BE2C (cell line): ENCODE measurements at regions not wholly inside any gene's neighbourhood (a gene's known extent, or its start where the extent isn't known, plus 50 kb on each side); places are given as distances from the start of the nearest gene placed in this dataset.
"Not testable (repeated sequence)": the region's sequence is repeated elsewhere in the genome, so short reads cannot be mapped to it uniquely, and the experiment has no call there.

Experiments
- DNase-seq: peaks from one replicate; pipeline ENCODE4 v3.0.0-alpha.2; 2020
- H3K27me3 ChIP-seq: fragments of 250-450 bp; sonication (Bioruptor Pico); 2 replicates; pipeline ENCODE4 v1.5.1; 2020; ENCODE audit warnings: mild to moderate bottlenecking
- H3K36me3 ChIP-seq: fragments of 250-450 bp; sonication (Bioruptor Pico); 2 replicates; pipeline ENCODE4 v1.5.1; 2020; ENCODE audit warnings: mild to moderate bottlenecking
- H3K4me1 ChIP-seq: fragments of 250-450 bp; sonication (Bioruptor Pico); 2 replicates; pipeline ENCODE4 v1.5.1; 2020
- H3K4me3 ChIP-seq: 2 replicates; pipeline ENCODE4 v1.5.1; 2011; ENCODE audit warnings: low read depth, low read length
- H3K9me3 ChIP-seq: fragments of 250-450 bp; sonication (Bioruptor Pico); 2 replicates; pipeline ENCODE4 v1.5.1; 2020
- CTCF ChIP-seq: IDR thresholded peaks from 2 replicates; pipeline ENCODE4 v1.5.1; 2012; ENCODE audit warnings: mild to moderate bottlenecking, low read depth, low read length

DNA sequence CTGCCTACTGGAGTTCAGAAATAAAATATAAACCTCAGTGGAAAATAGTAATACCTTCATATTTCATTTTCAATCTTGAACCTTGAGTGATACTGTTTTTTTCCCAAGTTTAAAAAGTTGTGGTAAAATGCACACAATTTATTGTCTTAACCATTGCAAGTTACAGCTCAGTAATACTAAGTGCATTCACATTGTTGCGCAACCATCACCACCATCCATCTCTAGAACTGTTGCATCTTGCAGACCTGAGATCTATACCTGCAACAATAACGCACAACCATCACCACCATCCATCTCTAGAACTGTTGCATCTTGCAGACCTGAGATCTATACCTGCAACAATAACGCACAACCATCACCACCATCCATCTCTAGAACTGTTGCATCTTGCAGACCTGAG lies 162.6 kb upstream of the PLGLB1 start:
- H3K27me3 ChIP-seq, H3K4me3 ChIP-seq, DNase-seq, H3K36me3 ChIP-seq, H3K9me3 ChIP-seq, H3K4me1 ChIP-seq: not testable (repeated sequence)

GRCh38 chr2:87189214-87189613 lies 167.6 kb upstream of the PLGLB1 start:
- H3K36me3 ChIP-seq, DNase-seq, H3K27me3 ChIP-seq, H3K4me1 ChIP-seq, H3K9me3 ChIP-seq, H3K4me3 ChIP-seq: not testable (repeated sequence)

DNA sequence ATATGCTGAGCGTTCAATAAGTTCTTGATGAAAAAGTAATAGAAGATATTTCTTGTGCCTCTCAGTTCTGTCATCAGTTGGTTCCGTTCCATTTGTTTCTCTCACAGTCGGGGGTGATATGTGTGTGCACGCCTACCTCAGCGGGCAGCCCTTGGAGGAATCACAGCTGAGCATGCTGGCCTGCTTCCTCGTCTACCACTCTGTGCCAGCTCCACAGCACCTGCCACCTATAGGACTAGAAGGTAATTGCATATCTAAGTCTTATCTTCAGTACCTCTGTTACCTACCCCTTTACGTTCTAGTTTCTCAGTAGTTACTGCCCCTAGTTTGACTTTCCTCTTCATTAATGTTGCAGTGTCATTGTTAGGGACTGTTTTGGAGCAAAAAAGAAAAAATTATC lies 171.7 kb upstream of the PLGLB1 start:
- not testable (repeated sequence) for H3K36me3 ChIP-seq, H3K27me3 ChIP-seq, DNase-seq, H3K4me1 ChIP-seq, H3K4me3 ChIP-seq, H3K9me3 ChIP-seq

DNA sequence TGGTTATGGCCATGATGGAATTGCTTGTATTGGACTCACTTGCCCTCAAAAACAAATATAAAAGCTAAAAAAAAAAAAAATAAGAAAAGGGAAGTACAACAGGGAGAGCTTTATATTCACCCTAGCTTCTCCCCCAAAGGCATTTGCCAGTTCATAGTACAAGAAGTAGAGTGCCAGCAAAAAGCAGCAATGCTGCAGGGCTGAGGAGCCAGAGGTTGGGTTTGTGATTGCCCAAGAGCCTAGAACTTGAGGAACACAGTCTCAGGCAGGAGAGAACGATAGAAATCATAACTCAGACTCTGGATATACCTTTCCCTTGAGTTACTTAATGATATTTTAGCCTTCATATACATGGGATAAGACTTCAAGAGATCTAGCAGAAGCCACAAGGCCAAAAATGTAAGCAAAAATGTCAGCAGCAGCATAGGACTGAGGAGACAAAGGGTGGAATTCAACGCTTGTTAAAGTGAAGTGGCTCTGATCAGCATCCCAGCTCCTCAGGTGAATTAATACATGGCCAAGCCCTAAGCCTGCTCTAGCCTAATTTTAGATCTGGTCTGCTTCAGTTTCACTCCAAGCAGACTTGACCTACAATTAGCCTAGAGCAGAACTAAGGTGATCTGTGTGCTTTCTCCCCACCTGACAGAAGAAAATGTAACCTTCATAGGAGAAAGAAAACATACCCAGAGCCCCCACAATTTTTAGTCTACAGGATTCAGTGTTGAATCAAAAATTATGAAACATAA lies 172.8 kb upstream of the PLGLB1 start:
- not testable (repeated sequence) for DNase-seq, H3K4me3 ChIP-seq, H3K9me3 ChIP-seq, H3K27me3 ChIP-seq, H3K36me3 ChIP-seq, H3K4me1 ChIP-seq

- H3K27me3 ChIP-seq, H3K4me3 ChIP-seq, H3K4me1 ChIP-seq: not testable (repeated sequence)
Measured at GRCh38 chr2:87196720-87197388, 175.2 kb upstream of the PLGLB1 start.

DNA sequence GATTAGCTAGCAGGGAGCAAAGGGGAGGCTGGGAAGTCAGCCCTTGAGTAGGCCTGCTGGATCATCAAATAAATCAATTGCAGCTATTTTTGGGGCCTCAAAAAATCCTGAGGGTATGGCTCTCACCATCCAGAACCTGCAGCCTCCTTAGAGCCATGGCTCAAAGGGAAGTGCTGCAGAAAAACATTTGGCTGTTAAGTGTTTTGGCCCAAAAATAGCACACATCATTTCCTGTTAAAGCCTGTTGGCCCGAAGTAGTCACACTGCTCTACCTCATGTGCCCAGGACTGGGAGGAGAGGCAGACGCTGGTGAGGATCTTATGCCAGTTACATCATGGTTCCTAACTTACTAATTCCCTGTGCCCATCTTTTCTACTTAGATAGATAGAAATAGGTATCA lies 176.8 kb upstream of the PLGLB1 start:
- not testable (repeated sequence) for H3K9me3 ChIP-seq, H3K4me3 ChIP-seq, H3K4me1 ChIP-seq, DNase-seq, H3K27me3 ChIP-seq, H3K36me3 ChIP-seq

More at GRCh38 chr2:87196720-87197388, 175.2 kb upstream of the PLGLB1 start:
- H3K36me3 ChIP-seq, H3K9me3 ChIP-seq, DNase-seq: not testable (repeated sequence)

DNA sequence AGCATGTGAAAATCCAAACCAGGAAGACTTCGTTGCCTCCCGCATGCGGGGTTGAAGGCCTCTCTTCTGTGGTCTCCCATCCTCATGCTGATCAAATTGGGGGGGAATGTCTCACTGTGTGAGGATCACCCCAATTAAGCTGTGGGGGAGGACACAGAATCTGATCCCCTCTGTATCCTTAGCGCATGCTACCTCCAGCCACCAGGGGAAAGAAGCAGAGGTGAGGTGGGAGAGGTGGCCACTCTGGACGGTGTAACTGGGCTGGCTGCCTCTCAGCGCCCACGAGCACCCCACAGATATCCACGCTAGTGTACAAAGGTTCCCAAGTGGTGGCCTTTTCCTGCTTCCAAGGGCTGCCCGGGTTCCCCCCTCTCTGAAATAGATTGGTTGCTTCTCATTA lies 177.6 kb upstream of the PLGLB1 start:
- not testable (repeated sequence) for H3K27me3 ChIP-seq, DNase-seq, H3K4me3 ChIP-seq, H3K4me1 ChIP-seq, H3K36me3 ChIP-seq, H3K9me3 ChIP-seq

- H3K4me1 ChIP-seq, H3K4me3 ChIP-seq, DNase-seq, H3K27me3 ChIP-seq, H3K9me3 ChIP-seq, H3K36me3 ChIP-seq: not testable (repeated sequence)
Measured at GRCh38 chr2:87204569-87205147, 183.0 kb upstream of the PLGLB1 start.

DNA sequence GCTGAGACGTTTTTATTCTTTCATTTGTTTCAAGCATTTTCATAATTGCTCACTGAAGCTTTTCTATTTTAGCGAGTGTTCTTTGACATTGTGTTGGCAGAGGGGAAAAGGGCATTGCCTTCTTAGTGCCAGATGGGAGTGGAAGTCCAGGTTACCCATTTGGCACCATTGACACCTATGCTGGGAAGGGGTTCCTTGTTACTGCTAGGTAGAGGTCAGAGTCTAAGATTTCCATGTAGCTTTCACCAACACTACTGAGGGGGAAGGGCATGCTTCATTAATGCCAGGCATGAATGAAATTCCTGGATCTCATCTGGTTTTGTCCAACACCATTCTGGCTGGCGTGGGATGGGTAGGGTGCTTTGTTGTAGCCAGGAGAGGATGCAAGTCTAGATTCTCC lies 191.3 kb upstream of the PLGLB1 start:
- DNase-seq, H3K9me3 ChIP-seq, H3K27me3 ChIP-seq: not testable (repeated sequence)

GRCh38 chr2:87217005-87217404 lies 195.4 kb upstream of the PLGLB1 start:
- not testable (repeated sequence) for H3K27me3 ChIP-seq, H3K4me3 ChIP-seq, DNase-seq

More for the DNA sequence above, 191.3 kb upstream of the PLGLB1 start:
- H3K4me1 ChIP-seq, H3K4me3 ChIP-seq, H3K36me3 ChIP-seq: not testable (repeated sequence)

GRCh38 chr2:87217741-87218410 lies 196.2 kb upstream of the PLGLB1 start:
- peak; percentile 43 for DNase-seq
- H3K4me3 ChIP-seq, H3K36me3 ChIP-seq, H3K27me3 ChIP-seq, H3K4me1 ChIP-seq, H3K9me3 ChIP-seq: not testable (repeated sequence)
- TF ChIP-seq CTCF, result peak; percentile 32

More at GRCh38 chr2:87217005-87217404, 195.4 kb upstream of the PLGLB1 start:
- H3K36me3 ChIP-seq, H3K9me3 ChIP-seq, H3K4me1 ChIP-seq: not testable (repeated sequence)

DNA sequence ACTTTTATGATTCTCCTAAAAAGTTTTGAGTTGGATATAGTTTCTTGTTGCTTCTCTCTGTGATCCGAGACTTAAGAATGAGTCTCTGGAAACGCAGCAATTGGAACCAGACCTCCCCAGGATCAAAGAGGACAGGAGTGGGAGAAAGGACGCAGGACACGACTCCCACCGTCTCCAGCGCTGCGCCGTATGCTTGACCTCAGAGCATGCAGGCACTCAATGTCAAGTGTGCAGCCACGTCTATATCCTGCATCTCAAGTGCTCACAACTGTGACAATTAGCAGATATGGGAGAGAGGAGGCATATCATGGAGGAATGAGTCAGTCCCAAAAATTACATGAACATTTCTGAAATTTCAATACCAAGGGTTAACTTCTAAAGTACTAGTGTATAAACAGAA lies 199.0 kb upstream of the PLGLB1 start:
- DNase-seq, H3K4me3 ChIP-seq, H3K27me3 ChIP-seq, H3K4me1 ChIP-seq, H3K36me3 ChIP-seq, H3K9me3 ChIP-seq: not testable (repeated sequence)

DNA sequence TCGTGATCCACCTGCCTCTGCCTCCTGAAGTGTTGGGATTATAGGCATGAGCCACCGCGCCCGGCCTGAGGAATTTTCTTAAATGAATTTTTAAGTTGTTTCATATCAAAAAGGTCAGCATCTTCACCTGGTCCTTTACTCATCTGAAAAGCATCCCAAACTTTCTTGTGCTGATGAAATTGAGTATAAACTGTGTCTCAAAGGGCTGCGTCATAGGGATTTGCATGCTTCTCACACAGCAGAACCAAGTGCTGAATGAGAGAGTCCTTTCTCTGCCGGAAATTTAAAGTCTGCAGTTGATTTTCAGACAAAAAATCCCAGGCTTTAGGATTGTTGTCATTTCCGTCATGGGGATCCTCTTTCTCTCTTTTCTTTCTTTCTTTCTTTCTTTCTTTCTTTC lies 200.5 kb upstream of the PLGLB1 start:
- not testable (repeated sequence) for H3K4me3 ChIP-seq, H3K9me3 ChIP-seq, H3K36me3 ChIP-seq, H3K4me1 ChIP-seq, DNase-seq, H3K27me3 ChIP-seq

- H3K36me3 ChIP-seq, H3K4me3 ChIP-seq, DNase-seq, H3K9me3 ChIP-seq, H3K4me1 ChIP-seq, H3K27me3 ChIP-seq: not testable (repeated sequence)
Measured at GRCh38 chr2:87223873-87224272, 202.2 kb upstream of the PLGLB1 start.
